ENCODE measurements at regions not wholly inside any gene's neighbourhood (a gene's known extent, or its start where the extent isn't known, plus 50 kb on each side); places are given as distances from the start of the nearest gene placed in this dataset.

- DNase-seq, result no peak
- Histone ChIP-seq H2BK12ac (ENCODE audit: insufficient read length, low read depth, low read length) (no peak overlapping the region), H3K23me2 (ENCODE audit: insufficient read length, low read depth, low read length, poor library complexity, severe bottlenecking) (no peaks in the 10 kb centered on the region), H3K23ac (ENCODE audit: insufficient read length, low read depth, low read length) (no peak overlapping the region), H3K4me2 (ENCODE audit: insufficient read depth, insufficient read length, low read length) (no peak overlapping the region), H2AFZ (ENCODE audit: low read length) (no peak overlapping the region), H4K5ac (ENCODE audit: insufficient read length, low read depth, low read length) (no peak overlapping the region), H3K9ac (ENCODE audit: extremely low read depth, insufficient read length, low read length) (no peak overlapping the region), H3K27me3 (ENCODE audit: insufficient read depth, low read length) (no peaks in the 10 kb centered on the region), H3K4me1 (ENCODE audit: insufficient read depth, low read length) (no peaks in the 10 kb centered on the region), H3K79me1 (ENCODE audit: insufficient read depth, low read depth, low read length, poor library complexity, severe bottlenecking) (no peaks in the 10 kb centered on the region), H3K27ac (ENCODE audit: insufficient read length, low read depth, low read length) (no peak overlapping the region), H2BK120ac (ENCODE audit: low read depth, low read length, poor library complexity, severe bottlenecking) (no peak overlapping the region), H3K79me2 (ENCODE audit: insufficient read depth, low read length) (no peaks in the 10 kb centered on the region), H2BK5ac (ENCODE audit: insufficient read length, low read length) (no peak overlapping the region), H2BK15ac (ENCODE audit: low read depth, low read length) (no peak overlapping the region), H4K20me1 (ENCODE audit: control insufficient read depth, insufficient read depth, insufficient read length) (no peaks in the 10 kb centered on the region), H2AK5ac (ENCODE audit: insufficient read length, low read length) (no peak overlapping the region), H4K91ac (ENCODE audit: insufficient read length, low read depth, low read length) (no peak overlapping the region), H3K14ac (ENCODE audit: insufficient read depth, low read length) (no peak overlapping the region), H3K4ac (ENCODE audit: low read depth, low read length) (no peak overlapping the region), H4K8ac (replicated peaks; ENCODE audit: insufficient read length, low read depth, low read length) (no peak overlapping the region), H2BK20ac (ENCODE audit: low read depth, low read length, poor library complexity, severe bottlenecking) (no peak overlapping the region), H3K56ac (ENCODE audit: insufficient read length, low read depth, low read length) (no peak overlapping the region), H3K18ac (ENCODE audit: insufficient read length, low read depth, low read length) (no peak overlapping the region), H3K9me3 (ENCODE audit: control insufficient read depth, low read depth, low read length) (peaks cover 6% of the 10 kb centered on the region), H3T11ph (ENCODE audit: low read length) (no peak overlapping the region)
- Mint-ChIP-seq H3K36me3 (ENCODE audit: insufficient read depth in 1 of 3, low read depth in 3 of 3) (peaks cover 2 to 18% (median 16%) of the 10 kb centered on the region in 3 experiments), H3K27me3 (ENCODE audit: low read depth) (no peaks in the 10 kb centered on the region; the same call in 1 of the 2 replicates), H3K9me3 (peaks cover 24 to 28% of the 10 kb centered on the region in 2 experiments), H3K4me3 (no peak overlapping the region), H3K4me1 (peaks cover 10 to 13% of the 10 kb centered on the region in 2 experiments), H3K27ac (no peak overlapping the region)
- TF ChIP-seq, protein P1, sequence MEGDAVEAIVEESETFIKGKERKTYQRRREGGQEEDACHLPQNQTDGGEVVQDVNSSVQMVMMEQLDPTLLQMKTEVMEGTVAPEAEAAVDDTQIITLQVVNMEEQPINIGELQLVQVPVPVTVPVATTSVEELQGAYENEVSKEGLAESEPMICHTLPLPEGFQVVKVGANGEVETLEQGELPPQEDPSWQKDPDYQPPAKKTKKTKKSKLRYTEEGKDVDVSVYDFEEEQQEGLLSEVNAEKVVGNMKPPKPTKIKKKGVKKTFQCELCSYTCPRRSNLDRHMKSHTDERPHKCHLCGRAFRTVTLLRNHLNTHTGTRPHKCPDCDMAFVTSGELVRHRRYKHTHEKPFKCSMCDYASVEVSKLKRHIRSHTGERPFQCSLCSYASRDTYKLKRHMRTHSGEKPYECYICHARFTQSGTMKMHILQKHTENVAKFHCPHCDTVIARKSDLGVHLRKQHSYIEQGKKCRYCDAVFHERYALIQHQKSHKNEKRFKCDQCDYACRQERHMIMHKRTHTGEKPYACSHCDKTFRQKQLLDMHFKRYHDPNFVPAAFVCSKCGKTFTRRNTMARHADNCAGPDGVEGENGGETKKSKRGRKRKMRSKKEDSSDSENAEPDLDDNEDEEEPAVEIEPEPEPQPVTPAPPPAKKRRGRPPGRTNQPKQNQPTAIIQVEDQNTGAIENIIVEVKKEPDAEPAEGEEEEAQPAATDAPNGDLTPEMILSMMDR (conservative IDR thresholded peaks at IDR 0.05), result no peak
- WGBS (ENCODE audit: extremely low coverage, insufficient read length, low lambda C conversion rate), result no CpG with 5 or more reads among the region's 1 CpG
These were observed 67.8 kb upstream of the ODC1 start for GRCh38 chr2:10515887-10516286.
